ENCODE measurements at regions not wholly inside any gene's neighbourhood (a gene's known extent, or its start where the extent isn't known, plus 50 kb on each side); places are given as distances from the start of the nearest gene placed in this dataset.

- TF ChIP-seq CTCF (IDR thresholded peaks at IDR 0.05; ENCODE audit: borderline replicate concordance, insufficient read depth, low read depth, low read length): no peak
- H3K4me3 ChIP-seq (ENCODE audit: low read depth, low read length): no peak overlapping the region
Observed at GRCh38 chr17:72205822-72206221, 85.0 kb downstream of the SOX9 start.

GRCh38 chr17:72206376-72206775, 85.6 kb downstream of the SOX9 start:
- H3K4me3 ChIP-seq (ENCODE audit: low read depth, low read length): no peak overlapping the region
- no peak for TF ChIP-seq CTCF (IDR thresholded peaks at IDR 0.05; ENCODE audit: borderline replicate concordance, insufficient read depth, low read depth, low read length)

- no peak overlapping the region for H3K4me3 ChIP-seq (ENCODE audit: low read depth, low read length)
- TF ChIP-seq CTCF (IDR thresholded peaks at IDR 0.05; ENCODE audit: borderline replicate concordance, insufficient read depth, low read depth, low read length): no peak
Observed at GRCh38 chr17:72208832-72209231, 88.0 kb downstream of the SOX9 start.

- TF ChIP-seq CTCF (IDR thresholded peaks at IDR 0.05; ENCODE audit: borderline replicate concordance, insufficient read depth, low read depth, low read length): no peak
- H3K4me3 ChIP-seq (ENCODE audit: low read depth, low read length): no peak overlapping the region
Observed at GRCh38 chr17:72212041-72212440, 91.2 kb downstream of the SOX9 start.

GRCh38 chr17:72215490-72215889, 94.7 kb downstream of the SOX9 start:
- TF ChIP-seq CTCF (IDR thresholded peaks at IDR 0.05; ENCODE audit: borderline replicate concordance, insufficient read depth, low read depth, low read length): no peak
- no peak overlapping the region for H3K4me3 ChIP-seq (ENCODE audit: low read depth, low read length)

- H3K4me3 ChIP-seq (ENCODE audit: low read depth, low read length): no peak overlapping the region
- no peak for TF ChIP-seq CTCF (IDR thresholded peaks at IDR 0.05; ENCODE audit: borderline replicate concordance, insufficient read depth, low read depth, low read length)
Observed at GRCh38 chr17:72215928-72216327, 95.1 kb downstream of the SOX9 start.

GRCh38 chr17:72219137-72219823, 98.5 kb downstream of the SOX9 start:
- TF ChIP-seq CTCF (IDR thresholded peaks at IDR 0.05; ENCODE audit: borderline replicate concordance, insufficient read depth, low read depth, low read length): no peak
- H3K4me3 ChIP-seq (ENCODE audit: low read depth, low read length): no peak overlapping the region
